H1 (cell line): ENCODE measurements at regions not wholly inside any gene's neighbourhood (a gene's known extent, or its start where the extent isn't known, plus 50 kb on each side); places are given as distances from the start of the nearest gene placed in this dataset.

Experiments used
- CTCF ChIA-PET: fragments of 300-600 bp; sonication (Branson Sonifier 250); formaldehyde crosslinking; loops from one replicate; lab custom pipeline; 2021; ENCODE audit not compliant: partially characterized antibody; lab: Charles Lee
- POLR2A ChIA-PET: fragments of 300-600 bp; sonication (Branson Sonifier 250); formaldehyde crosslinking; loops from one replicate; lab custom pipeline; 2021; ENCODE audit warnings: inconsistent platforms; ENCODE audit not compliant: partially characterized antibody; lab: Charles Lee
- DNase-seq, 2 experiments: peaks; one replicate each; pipeline versions ENCODE4 v3.0.0 to v3.0.0-alpha.2; 2010 to 2022; ENCODE audit warnings: low spot score in 2 of 2, low read depth in 1 of 2, mixed read lengths in 1 of 2
- FAIRE-seq: peaks from 2 replicates; lab custom pipeline; 2011; peaks lifted over from hg19 to GRCh38; lab: Jason Lieb, UNC
- H2AFZ ChIP-seq: 2 replicates; pipeline ENCODE4 v1.8.1; 2012; ENCODE audit warnings: low read length, inconsistent platforms
- H2AK5ac ChIP-seq: 2 replicates; pipeline ENCODE4 v1.6.1; 2013; ENCODE audit warnings: low read depth, low read length
- H2BK120ac ChIP-seq: replicated peaks from 2 replicates; pipeline ENCODE3; 2013; ENCODE audit warnings: low read depth, low read length, inconsistent platforms
- H2BK12ac ChIP-seq: 2 replicates; pipeline ENCODE4 v1.6.1; 2013; ENCODE audit warnings: low read depth, low read length
- H2BK15ac ChIP-seq: 2 replicates; pipeline ENCODE4 v1.6.1; 2013; ENCODE audit warnings: low read length
- H2BK20ac ChIP-seq: 2 replicates; pipeline ENCODE4 v1.6.1; 2013; ENCODE audit warnings: low read length
- H2BK5ac ChIP-seq: 2 replicates; pipeline ENCODE4 v1.6.1; 2013; ENCODE audit warnings: low read depth, low read length
- H3K14ac ChIP-seq: 2 replicates; pipeline ENCODE4 v1.6.1; 2013; ENCODE audit warnings: inconsistent platforms; ENCODE audit not compliant: insufficient read length
- H3K18ac ChIP-seq: 2 replicates; pipeline ENCODE4 v1.6.1; 2013; ENCODE audit warnings: low read length; ENCODE audit errors: extremely low read depth
- H3K23ac ChIP-seq: 2 replicates; pipeline ENCODE4 v1.6.1; 2013; ENCODE audit warnings: inconsistent platforms; ENCODE audit not compliant: insufficient read length
- H3K23me2 ChIP-seq: 2 replicates; pipeline ENCODE4 v1.6.1; 2013; ENCODE audit warnings: low read depth, low read length
- H3K27ac ChIP-seq: 2 replicates; pipeline ENCODE4 v1.6.1; 2011; ENCODE audit warnings: low read depth, low read length, inconsistent platforms
- H3K27me3 ChIP-seq, 4 experiments: replicated peaks in 1 of 4; 1 replicate in 1 of 4; 2 replicates in 3 of 4; pipeline versions ENCODE4 v1.6.1 to v1.8.1; 2011 to 2013; ENCODE audit warnings: low read length in 3 of 4, mild to moderate bottlenecking in 3 of 4, inconsistent platforms in 2 of 4, mixed read lengths in 2 of 4, moderate library complexity in 1 of 4; ENCODE audit not compliant: control insufficient read depth in 3 of 4, insufficient read depth in 3 of 4; ENCODE audit errors: extremely low read depth in 1 of 4
- H3K36me3 ChIP-seq, 4 experiments: 2 replicates each; pipeline versions ENCODE4 v1.6.1 to v1.8.1; 2011 to 2013; ENCODE audit warnings: mild to moderate bottlenecking in 4 of 4, low read length in 3 of 4, moderate library complexity in 2 of 4, control low read depth in 1 of 4, inconsistent platforms in 1 of 4; ENCODE audit not compliant: insufficient read depth in 4 of 4, control insufficient read depth in 2 of 4
- H3K4ac ChIP-seq: replicated peaks from 2 replicates; pipeline ENCODE3; 2013; ENCODE audit warnings: low read length, low read depth, mixed read lengths, inconsistent platforms; ENCODE audit not compliant: insufficient read length
- H3K4me1 ChIP-seq, 4 experiments: replicated peaks in 1 of 4; 1 replicate in 1 of 4; 2 replicates in 3 of 4; pipeline versions ENCODE4 v1.6.1 to v1.8.1; 2011 to 2013; ENCODE audit warnings: low read length in 3 of 4, inconsistent platforms in 2 of 4, mixed read lengths in 1 of 4; ENCODE audit not compliant: insufficient read depth in 4 of 4, control insufficient read depth in 3 of 4
- H3K4me2 ChIP-seq, 2 experiments: 2 replicates each; pipeline versions ENCODE4 v1.6.1 to v1.8.1; 2011 to 2013; ENCODE audit warnings: low read depth in 2 of 2, low read length in 2 of 2, control low read depth in 1 of 2, inconsistent platforms in 1 of 2, mild to moderate bottlenecking in 1 of 2; ENCODE audit not compliant: insufficient read depth in 1 of 2
- H3K4me3 ChIP-seq, 4 experiments: fragments of 200-600, 300-600 bp in 1 of 4; sonication (generic), shearing (Covaris generic), sonication (Bioruptor Twin) in 1 of 4; 2 replicates each; pipeline versions ENCODE4 v1.5.1 to v1.8.1; 2011 to 2016; ENCODE audit warnings: low read length in 4 of 4, low read depth in 3 of 4, control low read depth in 2 of 4, inconsistent platforms in 2 of 4, mild to moderate bottlenecking in 2 of 4, mixed read lengths in 1 of 4, moderate library complexity in 1 of 4; ENCODE audit not compliant: insufficient read depth in 2 of 4; ENCODE audit errors: extremely low read depth in 1 of 4
- H3K56ac ChIP-seq: replicated peaks from 2 replicates; pipeline ENCODE3; 2013; ENCODE audit warnings: low read depth, mild to moderate bottlenecking, mixed read lengths, low read length, inconsistent platforms; ENCODE audit not compliant: insufficient read length
- H3K79me1 ChIP-seq: 2 replicates; pipeline ENCODE4 v1.6.1; 2013; ENCODE audit warnings: low read depth, low read length, control low read depth
- H3K79me2 ChIP-seq, 2 experiments: 2 replicates each; pipeline versions ENCODE4 v1.6.1 to v1.8.1; 2012 to 2013; ENCODE audit warnings: low read length in 2 of 2, mild to moderate bottlenecking in 2 of 2, inconsistent platforms in 1 of 2; ENCODE audit not compliant: insufficient read depth in 2 of 2, control insufficient read depth in 1 of 2
- H3K9ac ChIP-seq, 4 experiments: replicated peaks in 1 of 4; 1 replicate in 1 of 4; 2 replicates in 3 of 4; pipeline versions ENCODE4 v1.6.1 to v1.8.1; 2011 to 2013; ENCODE audit warnings: low read depth in 3 of 4, low read length in 3 of 4, control low read depth in 2 of 4, mild to moderate bottlenecking in 2 of 4, moderate library complexity in 2 of 4, inconsistent platforms in 1 of 4; ENCODE audit errors: extremely low read depth in 1 of 4
- H3K9me3 ChIP-seq, 2 experiments: 2 replicates each; pipeline versions ENCODE4 v1.6.1 to v1.8.1; 2012 to 2013; ENCODE audit warnings: mild to moderate bottlenecking in 2 of 2, moderate library complexity in 2 of 2, control low read depth in 1 of 2, inconsistent platforms in 1 of 2, low read depth in 1 of 2, low read length in 1 of 2, mixed read lengths in 1 of 2; ENCODE audit not compliant: insufficient read depth in 2 of 2
- H4K20me1 ChIP-seq, 2 experiments: replicated peaks in 1 of 2; 2 replicates each; pipeline versions ENCODE3 to v1.8.1; 2011 to 2013; ENCODE audit warnings: inconsistent platforms in 2 of 2, low read length in 2 of 2, mild to moderate bottlenecking in 1 of 2; ENCODE audit not compliant: insufficient read depth in 2 of 2, control insufficient read depth in 1 of 2
- H4K5ac ChIP-seq: 2 replicates; pipeline ENCODE4 v1.6.1; 2013; ENCODE audit warnings: low read length, low read depth, mixed read lengths, inconsistent platforms; ENCODE audit not compliant: insufficient read length
- H4K8ac ChIP-seq: 2 replicates; pipeline ENCODE4 v1.8.0; 2013; ENCODE audit warnings: mild to moderate bottlenecking, moderate library complexity, low read length, inconsistent platforms; ENCODE audit not compliant: insufficient read depth; ENCODE audit errors: extremely low read depth
- H4K91ac ChIP-seq: replicated peaks from 2 replicates; pipeline ENCODE3; 2013; ENCODE audit warnings: low read length, mixed read lengths, inconsistent platforms; ENCODE audit not compliant: insufficient read length
- ATF2 ChIP-seq: IDR thresholded peaks from 2 replicates; pipeline ENCODE4 v1.6.1; 2012; ENCODE audit warnings: low read length, inconsistent platforms
- BACH1 ChIP-seq: IDR thresholded peaks from 2 replicates; pipeline ENCODE4 v1.6.1; 2012; ENCODE audit warnings: low read length, improper control_type of control experiment
- CHD2 ChIP-seq: IDR thresholded peaks from 2 replicates; pipeline ENCODE4 v1.6.1; 2012; ENCODE audit warnings: low read length, improper control_type of control experiment
- EGR1 ChIP-seq: IDR thresholded peaks from 2 replicates; pipeline ENCODE4 v1.6.1; 2011; ENCODE audit warnings: low read depth, low read length, borderline replicate concordance
- FOSL1 ChIP-seq: IDR thresholded peaks from 2 replicates; pipeline ENCODE4 v1.6.1; 2011; ENCODE audit warnings: mild to moderate bottlenecking, low read depth, low read length, moderate library complexity; ENCODE audit not compliant: insufficient read depth
- KDM4A ChIP-seq: IDR thresholded peaks from one replicate; pipeline ENCODE4 v1.7.1; 2012; ENCODE audit warnings: low read depth, mild to moderate bottlenecking, moderate library complexity, low read length, inconsistent platforms; ENCODE audit not compliant: severe bottlenecking
- RBBP5 ChIP-seq: IDR thresholded peaks from 2 replicates; pipeline ENCODE4 v1.7.1; 2012; ENCODE audit warnings: low read depth, mild to moderate bottlenecking, inconsistent platforms, low read length, moderate library complexity, borderline replicate concordance
- SIX5 ChIP-seq: IDR thresholded peaks from 2 replicates; pipeline ENCODE4 v1.6.1; 2011; ENCODE audit warnings: mild to moderate bottlenecking, low read depth, low read length
- SP1 ChIP-seq: IDR thresholded peaks from 2 replicates; pipeline ENCODE4 v1.6.1; 2011; ENCODE audit warnings: low read depth, low read length
- TAF1 ChIP-seq: IDR thresholded peaks from 2 replicates; pipeline ENCODE4 v1.6.1; 2011; ENCODE audit warnings: mild to moderate bottlenecking, low read depth, low read length
- USF2 ChIP-seq: IDR thresholded peaks from 2 replicates; pipeline ENCODE4 v1.6.1; 2011; ENCODE audit warnings: low read length, improper control_type of control experiment
- WGBS, 2 experiments: shearing (Covaris generic) in 1 of 2; methylation state at CpG; one replicate each; pipeline versions ENCODE4 v1.1.6 to v1.1.7; 2013 to 2015; ENCODE audit warnings: low lambda C conversion rate in 2 of 2, mixed read lengths in 2 of 2, inconsistent platforms in 1 of 2, low coverage in 1 of 2, missing lambda C conversion rate in 1 of 2; ENCODE audit not compliant: insufficient replicate concordance in 2 of 2, insufficient coverage in 1 of 2, insufficient read length in 1 of 2; ENCODE audit errors: extremely low coverage in 1 of 2, missing lambda C conversion rate in 1 of 2; 5-methylcytosine and 5-hydroxymethylcytosine counted together
- TF ChIP-seq, protein P1 (sequence below): IDR thresholded peaks from 2 replicates; pipeline ENCODE4 v1.6.1; 2012; ENCODE audit warnings: inconsistent platforms

DNA sequence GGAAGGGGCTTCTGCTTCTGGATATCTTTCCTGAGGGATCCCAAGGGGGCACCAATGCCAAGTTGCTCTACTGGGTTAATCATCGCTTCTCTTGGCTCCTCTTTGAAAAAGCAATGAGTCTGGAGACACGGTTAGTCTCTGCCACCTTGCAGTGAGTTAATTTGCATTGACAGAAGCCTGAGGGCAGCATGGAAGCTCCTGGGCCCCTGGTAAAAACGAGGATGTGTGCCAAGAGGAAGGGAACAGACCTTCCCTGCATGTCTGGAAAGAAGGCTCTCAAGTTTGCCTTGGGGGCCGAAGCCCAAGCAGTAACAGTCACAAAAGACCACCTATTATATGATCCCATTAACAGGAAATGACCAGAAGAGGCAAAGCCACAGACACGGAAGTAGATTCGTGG, 86.7 kb downstream of the IRX5 start:
- Histone ChIP-seq H3K4ac (no peak overlapping the region), H3K79me2 (no peaks in the 10 kb centered on the region), H3K27ac (no peak overlapping the region), H3K27me3 (no peaks in the 10 kb centered on the region; a peak in 1 of 7 replicates), H2BK12ac (no peak overlapping the region), H2BK120ac (no peak overlapping the region), H3K4me2 (no peak overlapping the region), H4K20me1 (peaks cover 0 to 8% of the 10 kb centered on the region in 2 experiments), H3K79me1 (no peaks in the 10 kb centered on the region), H3K36me3 (no peaks in the 10 kb centered on the region; a peak in 1 of 8 replicates), H3K4me3 (no peak overlapping the region), H3K9ac (no peak overlapping the region), H4K5ac (no peak overlapping the region), H3K56ac (no peak overlapping the region), H3K9me3 (peaks cover 0 to 5% of the 10 kb centered on the region in 2 experiments; a peak in 1 of 4 replicates), H2BK20ac (no peak overlapping the region), H4K91ac (no peak overlapping the region), H2AK5ac (no peak overlapping the region), H4K8ac (no peak overlapping the region), H3K23me2 (peaks cover 9% of the 10 kb centered on the region; the same call in 1 of the 2 replicates), H2BK5ac (no peak overlapping the region), H2BK15ac (no peak overlapping the region), H3K4me1 (no peaks in the 10 kb centered on the region), H3K23ac (no peak overlapping the region), H2AFZ (no peak overlapping the region), H3K18ac (no peak overlapping the region), H3K14ac (no peak overlapping the region)
- FAIRE-seq (no peak), DNase-seq (no peak)
- ChIA-PET POLR2A (no interaction called here), CTCF (interaction anchor here (0.9 to 3.3 kb wide), 5 partner anchors 10 to 27 kb away, joined by 3 to 11 read pairs (median 3); no protein-coding TSS in a partner anchor)
- WGBS, 2 experiments, result 88% methylated on average over 6 of the region's 6 CpGs; no CpG with 5 or more reads in 1 of the 2 experiments
- TF ChIP-seq CHD2 (no peak), FOSL1 (no peak), SIX5 (no peak), BACH1 (no peak), EGR1 (no peak), KDM4A (no peak), USF2 (no peak), RBBP5 (no peak), SP1 (no peak), ATF2 (no peak), TAF1 (no peak)
- TF ChIP-seq, protein P1, sequence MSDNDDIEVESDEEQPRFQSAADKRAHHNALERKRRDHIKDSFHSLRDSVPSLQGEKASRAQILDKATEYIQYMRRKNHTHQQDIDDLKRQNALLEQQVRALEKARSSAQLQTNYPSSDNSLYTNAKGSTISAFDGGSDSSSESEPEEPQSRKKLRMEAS, result no peak
